ENCODE measurements at regions not wholly inside any gene's neighbourhood (a gene's known extent, or its start where the extent isn't known, plus 50 kb on each side); places are given as distances from the start of the nearest gene placed in this dataset.

DNA sequence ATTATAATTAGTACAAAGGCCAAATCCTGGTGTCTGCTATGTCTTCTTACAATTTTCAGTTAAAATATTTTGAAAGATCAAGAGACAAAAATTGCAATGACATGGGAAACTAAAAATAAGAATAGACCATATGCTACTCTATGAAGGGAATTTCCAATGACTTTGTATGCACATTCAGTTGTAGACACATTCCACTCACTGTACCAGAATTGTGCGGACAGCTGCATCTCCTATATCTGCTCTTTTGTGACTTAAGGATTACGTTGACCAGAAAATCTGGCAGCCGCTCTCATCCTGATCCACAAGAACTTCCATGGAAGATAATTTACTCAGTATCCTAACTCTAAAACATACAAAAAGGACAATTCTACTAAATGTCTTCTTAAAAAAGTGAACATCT is 493.9 kb upstream of the KCNMB2 start:
- Histone ChIP-seq H3K9me3 (ENCODE audit: control insufficient read depth, low read depth, low read length) (no peaks in the 10 kb centered on the region), H3K4me3 (ENCODE audit: low read length) (no peak overlapping the region), H3K4me1 (ENCODE audit: control insufficient read depth, insufficient read depth, low read length) (no peaks in the 10 kb centered on the region), H3K27ac (ENCODE audit: low read length) (no peak overlapping the region), H3K27me3 (ENCODE audit: control insufficient read depth, insufficient read depth, low read length) (no peaks in the 10 kb centered on the region), H3K36me3 (ENCODE audit: control insufficient read depth, insufficient read depth, low read length) (no peaks in the 10 kb centered on the region)
- no peak for DNase-seq
- no CpG with 5 or more reads among the region's 3 CpGs for WGBS (ENCODE audit: insufficient coverage, low lambda C conversion rate)

DNA sequence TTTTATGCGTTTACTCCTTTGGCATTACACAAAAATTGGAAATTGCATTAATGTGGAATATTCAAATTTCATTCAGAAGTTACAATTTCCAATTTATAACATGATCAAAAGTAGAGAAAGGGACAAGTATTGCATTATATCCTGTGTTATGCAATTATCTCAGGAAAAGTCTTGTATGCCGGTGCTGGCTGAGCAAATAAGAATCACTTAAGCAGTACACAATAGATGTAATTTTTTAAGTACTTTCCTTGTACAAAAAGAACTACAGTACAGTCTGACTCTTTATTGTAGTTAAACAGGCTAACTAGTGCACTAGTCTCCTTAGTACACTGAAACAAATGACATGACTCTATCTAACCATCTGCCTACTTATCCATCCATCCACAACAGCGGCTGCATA is 493.2 kb upstream of the KCNMB2 start:
- Histone ChIP-seq H3K4me3 (ENCODE audit: low read length) (no peak overlapping the region), H3K27ac (ENCODE audit: low read length) (no peak overlapping the region), H3K36me3 (ENCODE audit: control insufficient read depth, insufficient read depth, low read length) (no peaks in the 10 kb centered on the region), H3K9me3 (ENCODE audit: control insufficient read depth, low read depth, low read length) (no peaks in the 10 kb centered on the region), H3K4me1 (ENCODE audit: control insufficient read depth, insufficient read depth, low read length) (no peaks in the 10 kb centered on the region), H3K27me3 (ENCODE audit: control insufficient read depth, insufficient read depth, low read length) (no peaks in the 10 kb centered on the region)
- no peak for DNase-seq
- 100% methylated on average over 2 of the region's 3 CpGs for WGBS (ENCODE audit: insufficient coverage, low lambda C conversion rate)

GRCh38 chr3:178044320-178044719 is 491.9 kb upstream of the KCNMB2 start:
- WGBS (ENCODE audit: insufficient coverage, low lambda C conversion rate): 100% methylated on average over 2 of the region's 2 CpGs
- H3K4me3 ChIP-seq (ENCODE audit: low read length): no peak overlapping the region
- no peaks in the 10 kb centered on the region for H3K4me1 ChIP-seq (ENCODE audit: control insufficient read depth, insufficient read depth, low read length)
- no peaks in the 10 kb centered on the region for H3K9me3 ChIP-seq (ENCODE audit: control insufficient read depth, low read depth, low read length)
- H3K27ac ChIP-seq (ENCODE audit: low read length): no peak overlapping the region
- no peaks in the 10 kb centered on the region for H3K27me3 ChIP-seq (ENCODE audit: control insufficient read depth, insufficient read depth, low read length)
- DNase-seq: no peak
- no peaks in the 10 kb centered on the region for H3K36me3 ChIP-seq (ENCODE audit: control insufficient read depth, insufficient read depth, low read length)

DNA sequence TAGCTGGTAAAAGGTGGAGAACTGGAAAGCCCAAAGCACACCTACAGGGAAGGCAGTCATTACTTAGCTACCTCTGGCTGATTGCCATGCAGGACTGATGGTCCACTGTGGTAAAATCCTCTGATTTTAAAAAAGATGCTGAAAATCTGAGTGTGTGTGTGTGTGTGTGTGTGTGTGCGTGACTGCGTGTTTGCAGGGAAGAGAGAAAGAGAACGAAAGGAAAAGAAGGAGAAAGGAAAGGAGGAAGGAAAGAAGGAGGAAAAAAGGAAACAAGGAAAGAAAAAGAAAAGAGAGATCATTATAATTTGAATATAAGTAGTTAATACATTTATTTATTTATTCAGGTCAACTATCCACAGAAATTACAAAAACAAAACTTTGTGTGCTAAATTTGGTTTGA is 488.7 kb upstream of the KCNMB2 start:
- Histone ChIP-seq H3K27me3 (ENCODE audit: control insufficient read depth, insufficient read depth, low read length) (no peaks in the 10 kb centered on the region), H3K4me3 (ENCODE audit: low read length) (no peak overlapping the region), H3K36me3 (ENCODE audit: control insufficient read depth, insufficient read depth, low read length) (no peaks in the 10 kb centered on the region), H3K27ac (ENCODE audit: low read length) (no peak overlapping the region), H3K4me1 (ENCODE audit: control insufficient read depth, insufficient read depth, low read length) (no peaks in the 10 kb centered on the region), H3K9me3 (ENCODE audit: control insufficient read depth, low read depth, low read length) (no peaks in the 10 kb centered on the region)
- DNase-seq: no peak
- WGBS (ENCODE audit: insufficient coverage, low lambda C conversion rate): 93% methylated on average over 3 of the region's 3 CpGs

DNA sequence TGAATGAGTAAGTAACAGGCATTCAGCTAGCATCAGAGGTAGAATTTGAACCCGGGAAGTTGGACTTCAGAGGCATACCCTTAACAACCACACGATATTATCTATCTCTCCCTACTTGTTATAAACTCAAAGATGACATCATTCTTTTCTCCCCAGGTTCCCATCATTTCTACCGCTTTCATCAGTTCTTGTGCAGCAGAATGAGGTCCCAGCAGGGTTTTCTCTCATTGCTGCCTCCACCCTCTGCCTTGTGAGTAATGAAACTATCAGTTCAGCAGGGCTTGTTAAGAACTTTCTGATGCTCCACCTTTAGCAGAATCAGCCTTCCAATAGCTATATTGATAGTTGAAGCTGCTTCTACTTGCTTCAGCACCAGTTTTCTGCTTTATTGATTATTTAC is 487.5 kb upstream of the KCNMB2 start:
- Histone ChIP-seq H3K27ac (ENCODE audit: low read length) (no peak overlapping the region), H3K36me3 (ENCODE audit: control insufficient read depth, insufficient read depth, low read length) (no peaks in the 10 kb centered on the region)
- no CpG with 5 or more reads among the region's 3 CpGs for WGBS (ENCODE audit: insufficient coverage, low lambda C conversion rate)

DNA sequence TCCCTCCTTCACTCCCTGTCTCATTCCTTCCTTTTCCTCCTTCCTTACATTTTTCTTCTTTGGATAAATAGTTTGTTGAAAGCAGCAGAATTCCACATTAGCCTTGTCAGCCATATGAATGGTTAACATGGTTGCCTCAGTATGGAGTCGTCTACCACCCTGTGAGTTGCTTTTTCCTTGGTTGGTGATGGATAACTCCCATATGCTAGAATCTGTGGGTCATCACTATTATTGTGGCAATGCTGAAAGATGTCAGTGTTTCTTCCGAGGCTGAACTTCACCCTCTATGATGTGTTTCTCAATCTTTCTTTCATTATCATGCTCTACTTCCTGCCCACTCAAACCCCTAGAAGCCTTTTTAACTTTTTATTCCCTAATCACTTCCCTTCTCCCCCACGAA is 481.8 kb upstream of the KCNMB2 start:
- Histone ChIP-seq H3K36me3 (ENCODE audit: control insufficient read depth, insufficient read depth, low read length) (no peaks in the 10 kb centered on the region), H3K27ac (ENCODE audit: low read length) (no peak overlapping the region), H3K4me3 (ENCODE audit: low read length) (no peak overlapping the region), H3K4me1 (ENCODE audit: control insufficient read depth, insufficient read depth, low read length) (no peaks in the 10 kb centered on the region), H3K9me3 (ENCODE audit: control insufficient read depth, low read depth, low read length) (no peaks in the 10 kb centered on the region), H3K27me3 (ENCODE audit: control insufficient read depth, insufficient read depth, low read length) (no peaks in the 10 kb centered on the region)
- DNase-seq: peak in 1 of 2 donors; percentile 27
- WGBS (ENCODE audit: insufficient coverage, low lambda C conversion rate): 100% methylated on average over 1 of the region's 3 CpGs

More for the DNA sequence above, 487.5 kb upstream of the KCNMB2 start:
- no peaks in the 10 kb centered on the region for H3K4me1 ChIP-seq (ENCODE audit: control insufficient read depth, insufficient read depth, low read length)
- no peaks in the 10 kb centered on the region for H3K27me3 ChIP-seq (ENCODE audit: control insufficient read depth, insufficient read depth, low read length)
- no peak for DNase-seq
- H3K9me3 ChIP-seq (ENCODE audit: control insufficient read depth, low read depth, low read length): no peaks in the 10 kb centered on the region
- H3K4me3 ChIP-seq (ENCODE audit: low read length): no peak overlapping the region

DNA sequence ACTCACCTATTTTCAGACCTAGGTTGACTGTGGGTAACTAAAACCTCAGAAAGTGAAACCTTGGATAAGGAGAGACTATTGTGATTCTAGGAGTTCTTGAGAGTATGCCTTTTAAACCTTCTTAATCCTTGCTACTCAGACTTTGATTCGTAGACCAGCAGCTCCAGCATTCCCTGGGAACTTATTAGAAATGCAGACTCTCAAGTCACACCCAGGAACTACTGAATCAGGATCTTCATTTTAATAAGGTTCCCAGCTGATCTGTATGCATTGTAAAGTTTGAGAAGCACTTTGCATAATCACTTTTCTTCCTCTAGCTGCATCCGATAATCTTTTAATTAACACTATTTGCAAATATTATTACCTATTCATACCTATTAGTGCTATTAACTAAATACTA is 480.3 kb upstream of the KCNMB2 start:
- H3K27me3 ChIP-seq (ENCODE audit: control insufficient read depth, insufficient read depth, low read length): no peaks in the 10 kb centered on the region
- peak in 1 of 2 donors; percentile 41 for DNase-seq
- H3K9me3 ChIP-seq (ENCODE audit: control insufficient read depth, low read depth, low read length): no peaks in the 10 kb centered on the region
- H3K4me3 ChIP-seq (ENCODE audit: low read length): no peak overlapping the region
- no peaks in the 10 kb centered on the region for H3K36me3 ChIP-seq (ENCODE audit: control insufficient read depth, insufficient read depth, low read length)
- WGBS (ENCODE audit: insufficient coverage, low lambda C conversion rate): 40% methylated on average over 1 of the region's 2 CpGs
- H3K27ac ChIP-seq (ENCODE audit: low read length): no peak overlapping the region
- H3K4me1 ChIP-seq (ENCODE audit: control insufficient read depth, insufficient read depth, low read length): peaks cover 11% of the 10 kb centered on the region

DNA sequence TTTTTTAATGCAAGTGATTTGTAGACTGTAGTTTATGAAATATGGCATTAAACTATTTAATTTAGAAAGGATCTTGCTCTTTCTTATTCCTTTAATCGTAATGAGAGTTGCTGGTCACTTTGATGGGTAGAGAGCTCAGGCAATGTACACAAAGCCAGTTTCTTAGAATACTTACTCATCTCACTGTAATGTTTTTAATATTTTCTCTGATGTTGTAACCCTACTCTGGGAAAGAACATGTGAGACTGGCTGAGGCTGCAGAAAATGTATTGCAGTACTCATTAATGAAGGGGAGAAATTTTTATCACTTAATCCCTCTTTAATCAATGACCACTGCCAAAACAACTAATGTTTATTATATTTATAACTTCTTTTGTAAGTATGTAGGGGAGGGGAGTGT is 479.4 kb upstream of the KCNMB2 start:
- DNase-seq: no peak
- Histone ChIP-seq H3K27me3 (ENCODE audit: control insufficient read depth, insufficient read depth, low read length) (no peaks in the 10 kb centered on the region), H3K4me1 (ENCODE audit: control insufficient read depth, insufficient read depth, low read length) (peaks cover 11% of the 10 kb centered on the region), H3K9me3 (ENCODE audit: control insufficient read depth, low read depth, low read length) (no peaks in the 10 kb centered on the region), H3K4me3 (ENCODE audit: low read length) (no peak overlapping the region), H3K27ac (ENCODE audit: low read length) (no peak overlapping the region), H3K36me3 (ENCODE audit: control insufficient read depth, insufficient read depth, low read length) (no peaks in the 10 kb centered on the region)
- WGBS (ENCODE audit: insufficient coverage, low lambda C conversion rate): 100% methylated on average over 1 of the region's 1 CpG

GRCh38 chr3:178058629-178059028 is 477.6 kb upstream of the KCNMB2 start:
- Histone ChIP-seq H3K27me3 (ENCODE audit: control insufficient read depth, insufficient read depth, low read length) (no peaks in the 10 kb centered on the region), H3K4me3 (ENCODE audit: low read length) (no peak overlapping the region), H3K4me1 (ENCODE audit: control insufficient read depth, insufficient read depth, low read length) (peaks cover 11% of the 10 kb centered on the region), H3K27ac (ENCODE audit: low read length) (no peak overlapping the region), H3K36me3 (ENCODE audit: control insufficient read depth, insufficient read depth, low read length) (no peaks in the 10 kb centered on the region), H3K9me3 (ENCODE audit: control insufficient read depth, low read depth, low read length) (no peaks in the 10 kb centered on the region)
- no peak for DNase-seq
- 90% methylated on average over 2 of the region's 6 CpGs for WGBS (ENCODE audit: insufficient coverage, low lambda C conversion rate)

- no peaks in the 10 kb centered on the region for H3K36me3 ChIP-seq (ENCODE audit: control insufficient read depth, insufficient read depth, low read length)
- H3K4me1 ChIP-seq (ENCODE audit: control insufficient read depth, insufficient read depth, low read length): peaks cover 11% of the 10 kb centered on the region
- no peaks in the 10 kb centered on the region for H3K9me3 ChIP-seq (ENCODE audit: control insufficient read depth, low read depth, low read length)
- no peak overlapping the region for H3K27ac ChIP-seq (ENCODE audit: low read length)
- DNase-seq: peak in 1 of 2 donors; percentile 22
- no peak overlapping the region for H3K4me3 ChIP-seq (ENCODE audit: low read length)
- H3K27me3 ChIP-seq (ENCODE audit: control insufficient read depth, insufficient read depth, low read length): no peaks in the 10 kb centered on the region
These were observed 477.1 kb upstream of the KCNMB2 start for GRCh38 chr3:178059119-178059518.

- Histone ChIP-seq H3K9me3 (ENCODE audit: control insufficient read depth, low read depth, low read length) (no peaks in the 10 kb centered on the region), H3K27me3 (ENCODE audit: control insufficient read depth, insufficient read depth, low read length) (no peaks in the 10 kb centered on the region), H3K4me1 (ENCODE audit: control insufficient read depth, insufficient read depth, low read length) (peaks cover 11% of the 10 kb centered on the region), H3K4me3 (ENCODE audit: low read length) (no peak overlapping the region), H3K27ac (ENCODE audit: low read length) (no peak overlapping the region), H3K36me3 (ENCODE audit: control insufficient read depth, insufficient read depth, low read length) (no peaks in the 10 kb centered on the region)
- DNase-seq: no peak
- WGBS (ENCODE audit: insufficient coverage, low lambda C conversion rate): 96% methylated on average over 2 of the region's 6 CpGs
These were observed 476.4 kb upstream of the KCNMB2 start for GRCh38 chr3:178059836-178060235.

Measured in large intestine (tissue), 3 donors.